ENCODE measurements at regions not wholly inside any gene's neighbourhood (a gene's known extent, or its start where the extent isn't known, plus 50 kb on each side); places are given as distances from the start of the nearest gene placed in this dataset.

- no peak overlapping the region for H3K4me3 Mint-ChIP-seq (ENCODE audit: unreplicated experiment)
- no peaks in the 10 kb centered on the region for H3K4me1 Mint-ChIP-seq (ENCODE audit: insufficient read depth, unreplicated experiment)
- DNase-seq (ENCODE audit: unreplicated experiment): no peak
- TF ChIP-seq CTCF (IDR thresholded peaks at IDR 0.05; ENCODE audit: unreplicated experiment): no peak
- no peaks in the 10 kb centered on the region for H3K27me3 Mint-ChIP-seq (ENCODE audit: insufficient read depth, unreplicated experiment)
- ChIA-PET POLR2A (interaction anchor here (0.5 kb wide), 1 partner anchor 16 kb away, joined by 3 read pairs; no protein-coding TSS in a partner anchor), CTCF (no interaction called here)
- BruUV-seq (replicated peaks): no TSS peak
- no peak overlapping the region for H3K27ac Mint-ChIP-seq (ENCODE audit: low read depth, unreplicated experiment)
- no peaks in the 10 kb centered on the region for H3K36me3 Mint-ChIP-seq (ENCODE audit: insufficient read depth, unreplicated experiment)
- intact Hi-C loops (cut with micrococcal nuclease): no loop called here
- H3K9me3 Mint-ChIP-seq (ENCODE audit: unreplicated experiment): no peaks in the 10 kb centered on the region
Measured at GRCh38 chr6:140893432-140893831, 1239.3 kb upstream of the GJE1 start.

GRCh38 chr6:140879946-140880345 lies 1252.8 kb upstream of the GJE1 start:
- peaks cover 12% of the 10 kb centered on the region for H3K4me1 Mint-ChIP-seq (ENCODE audit: insufficient read depth, unreplicated experiment)
- H3K27ac Mint-ChIP-seq (ENCODE audit: low read depth, unreplicated experiment): peak overlapping the region; percentile 66
- POLR2A ChIA-PET: interaction anchor here (1.0 kb wide), 1 partner anchor 22 kb away, joined by 3 read pairs; no protein-coding TSS in a partner anchor

GRCh38 chr6:140874066-140874465 lies 1258.7 kb upstream of the GJE1 start:
- Mint-ChIP-seq H3K36me3 (ENCODE audit: insufficient read depth, unreplicated experiment) (no peaks in the 10 kb centered on the region), H3K27me3 (ENCODE audit: insufficient read depth, unreplicated experiment) (no peaks in the 10 kb centered on the region), H3K4me1 (ENCODE audit: insufficient read depth, unreplicated experiment) (no peaks in the 10 kb centered on the region), H3K9me3 (ENCODE audit: unreplicated experiment) (peaks cover under 1% of the 10 kb centered on the region), H3K27ac (ENCODE audit: low read depth, unreplicated experiment) (no peak overlapping the region), H3K4me3 (ENCODE audit: unreplicated experiment) (no peak overlapping the region)
- no TSS peak for BruUV-seq (replicated peaks)
- no peak for DNase-seq (ENCODE audit: unreplicated experiment)
- POLR2A ChIA-PET: interaction anchor here (0.7 kb wide), 1 partner anchor 435 kb away, joined by 3 read pairs; no protein-coding TSS in a partner anchor
- CTCF ChIA-PET: no interaction called here
- intact Hi-C loops (cut with micrococcal nuclease): no loop called here
- TF ChIP-seq CTCF (IDR thresholded peaks at IDR 0.05; ENCODE audit: unreplicated experiment): no peak

More at GRCh38 chr6:140879946-140880345, 1252.8 kb upstream of the GJE1 start:
- DNase-seq (ENCODE audit: unreplicated experiment): peak; percentile 59
- BruUV-seq (replicated peaks): no TSS peak
- intact Hi-C loops (cut with micrococcal nuclease): no loop called here
- CTCF ChIA-PET: no interaction called here
- TF ChIP-seq CTCF (IDR thresholded peaks at IDR 0.05; ENCODE audit: unreplicated experiment): no peak
- Mint-ChIP-seq H3K27me3 (ENCODE audit: insufficient read depth, unreplicated experiment) (no peaks in the 10 kb centered on the region), H3K36me3 (ENCODE audit: insufficient read depth, unreplicated experiment) (no peaks in the 10 kb centered on the region), H3K4me3 (ENCODE audit: unreplicated experiment) (no peak overlapping the region), H3K9me3 (ENCODE audit: unreplicated experiment) (peaks cover 5% of the 10 kb centered on the region)

GRCh38 chr6:140872885-140873284 lies 1259.8 kb upstream of the GJE1 start:
- Mint-ChIP-seq H3K27me3 (ENCODE audit: insufficient read depth, unreplicated experiment) (no peaks in the 10 kb centered on the region), H3K9me3 (ENCODE audit: unreplicated experiment) (peaks cover 9% of the 10 kb centered on the region), H3K36me3 (ENCODE audit: insufficient read depth, unreplicated experiment) (no peaks in the 10 kb centered on the region), H3K4me1 (ENCODE audit: insufficient read depth, unreplicated experiment) (no peaks in the 10 kb centered on the region), H3K27ac (ENCODE audit: low read depth, unreplicated experiment) (no peak overlapping the region), H3K4me3 (ENCODE audit: unreplicated experiment) (no peak overlapping the region)
- ChIA-PET POLR2A (no interaction called here), CTCF (no interaction called here)
- no peak for DNase-seq (ENCODE audit: unreplicated experiment)
- no peak for TF ChIP-seq CTCF (IDR thresholded peaks at IDR 0.05; ENCODE audit: unreplicated experiment)
- no TSS peak for BruUV-seq (replicated peaks)
- intact Hi-C loops (cut with micrococcal nuclease): no loop called here

Data from MCF 10A (cell line).